Mammary epithelial cell (primary cell): ENCODE measurements at regions not wholly inside any gene's neighbourhood (a gene's known extent, or its start where the extent isn't known, plus 50 kb on each side); places are given as distances from the start of the nearest gene placed in this dataset.

ENCODE experiments used
- EZH2 ChIP-seq: IDR thresholded peaks from 2 replicates; pipeline ENCODE4 v1.6.1; 2012; ENCODE audit warnings: low read length, inconsistent platforms, borderline replicate concordance
- TF ChIP-seq, protein P1 (sequence below), 2 donors: IDR thresholded peaks in 1 of 2; conservative IDR thresholded peaks in 1 of 2; 2 replicates each; pipeline ENCODE4 v1.5.1; 2011 to 2012; ENCODE audit warnings: inconsistent platforms in 2 of 2, low read length in 2 of 2, mild to moderate bottlenecking in 2 of 2, control low read depth in 1 of 2, low read depth in 1 of 2; ENCODE audit not compliant: insufficient read depth in 1 of 2; ENCODE audit errors: extremely low read depth in 1 of 2

GRCh38 chr3:31455524-31455923 is 77.2 kb upstream of the STT3B start:
- TF ChIP-seq, protein P1, sequence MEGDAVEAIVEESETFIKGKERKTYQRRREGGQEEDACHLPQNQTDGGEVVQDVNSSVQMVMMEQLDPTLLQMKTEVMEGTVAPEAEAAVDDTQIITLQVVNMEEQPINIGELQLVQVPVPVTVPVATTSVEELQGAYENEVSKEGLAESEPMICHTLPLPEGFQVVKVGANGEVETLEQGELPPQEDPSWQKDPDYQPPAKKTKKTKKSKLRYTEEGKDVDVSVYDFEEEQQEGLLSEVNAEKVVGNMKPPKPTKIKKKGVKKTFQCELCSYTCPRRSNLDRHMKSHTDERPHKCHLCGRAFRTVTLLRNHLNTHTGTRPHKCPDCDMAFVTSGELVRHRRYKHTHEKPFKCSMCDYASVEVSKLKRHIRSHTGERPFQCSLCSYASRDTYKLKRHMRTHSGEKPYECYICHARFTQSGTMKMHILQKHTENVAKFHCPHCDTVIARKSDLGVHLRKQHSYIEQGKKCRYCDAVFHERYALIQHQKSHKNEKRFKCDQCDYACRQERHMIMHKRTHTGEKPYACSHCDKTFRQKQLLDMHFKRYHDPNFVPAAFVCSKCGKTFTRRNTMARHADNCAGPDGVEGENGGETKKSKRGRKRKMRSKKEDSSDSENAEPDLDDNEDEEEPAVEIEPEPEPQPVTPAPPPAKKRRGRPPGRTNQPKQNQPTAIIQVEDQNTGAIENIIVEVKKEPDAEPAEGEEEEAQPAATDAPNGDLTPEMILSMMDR (conservative IDR thresholded peaks at IDR 0.05 in 1 of 2, IDR thresholded peaks at IDR 0.05 in 1 of 2; ENCODE audit: extremely low read depth in 1 of 2, insufficient read depth in 1 of 2, low read depth in 1 of 2, low read length in 2 of 2): no peak
- TF ChIP-seq EZH2: no peak
